ENCODE measurements at regions not wholly inside any gene's neighbourhood (a gene's known extent, or its start where the extent isn't known, plus 50 kb on each side); places are given as distances from the start of the nearest gene placed in this dataset.
"Not testable (repeated sequence)": the region's sequence is repeated elsewhere in the genome, so short reads cannot be mapped to it uniquely, and the experiment has no call there.

DNA sequence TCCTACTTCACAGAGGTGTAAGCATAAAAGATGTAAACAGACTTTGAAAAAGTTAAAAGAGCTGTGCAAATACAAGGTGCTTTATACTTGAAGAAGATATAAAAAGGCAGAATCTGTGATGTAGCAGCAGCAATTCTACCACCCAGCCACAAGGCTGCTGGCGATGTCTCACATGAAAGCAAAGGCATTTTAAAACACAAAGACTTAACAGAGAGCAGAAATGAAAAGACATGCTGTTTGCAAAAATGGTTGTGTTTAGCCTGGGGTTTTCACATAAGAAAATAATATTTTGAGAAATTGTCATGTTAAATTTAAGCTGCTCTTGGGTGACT is 85.5 kb upstream of the ZNF800 start:
- H3K4me3 ChIP-seq (ENCODE audit: low read depth, low read length) = no peak overlapping the region
- TF ChIP-seq, protein P1, sequence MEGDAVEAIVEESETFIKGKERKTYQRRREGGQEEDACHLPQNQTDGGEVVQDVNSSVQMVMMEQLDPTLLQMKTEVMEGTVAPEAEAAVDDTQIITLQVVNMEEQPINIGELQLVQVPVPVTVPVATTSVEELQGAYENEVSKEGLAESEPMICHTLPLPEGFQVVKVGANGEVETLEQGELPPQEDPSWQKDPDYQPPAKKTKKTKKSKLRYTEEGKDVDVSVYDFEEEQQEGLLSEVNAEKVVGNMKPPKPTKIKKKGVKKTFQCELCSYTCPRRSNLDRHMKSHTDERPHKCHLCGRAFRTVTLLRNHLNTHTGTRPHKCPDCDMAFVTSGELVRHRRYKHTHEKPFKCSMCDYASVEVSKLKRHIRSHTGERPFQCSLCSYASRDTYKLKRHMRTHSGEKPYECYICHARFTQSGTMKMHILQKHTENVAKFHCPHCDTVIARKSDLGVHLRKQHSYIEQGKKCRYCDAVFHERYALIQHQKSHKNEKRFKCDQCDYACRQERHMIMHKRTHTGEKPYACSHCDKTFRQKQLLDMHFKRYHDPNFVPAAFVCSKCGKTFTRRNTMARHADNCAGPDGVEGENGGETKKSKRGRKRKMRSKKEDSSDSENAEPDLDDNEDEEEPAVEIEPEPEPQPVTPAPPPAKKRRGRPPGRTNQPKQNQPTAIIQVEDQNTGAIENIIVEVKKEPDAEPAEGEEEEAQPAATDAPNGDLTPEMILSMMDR (IDR thresholded peaks at IDR 0.05; ENCODE audit: low read depth, low read length, missing control alignments) = no peak
- no peak for DNase-seq (ENCODE audit: low read depth)

- TF ChIP-seq, protein P1 (IDR thresholded peaks at IDR 0.05; ENCODE audit: low read depth, low read length, missing control alignments) = no peak
- no peak for DNase-seq (ENCODE audit: low read depth)
- H3K4me3 ChIP-seq (ENCODE audit: low read depth, low read length) = no peak overlapping the region
These were observed 85.0 kb upstream of the ZNF800 start for GRCh38 chr7:127477295-127478023.

DNA sequence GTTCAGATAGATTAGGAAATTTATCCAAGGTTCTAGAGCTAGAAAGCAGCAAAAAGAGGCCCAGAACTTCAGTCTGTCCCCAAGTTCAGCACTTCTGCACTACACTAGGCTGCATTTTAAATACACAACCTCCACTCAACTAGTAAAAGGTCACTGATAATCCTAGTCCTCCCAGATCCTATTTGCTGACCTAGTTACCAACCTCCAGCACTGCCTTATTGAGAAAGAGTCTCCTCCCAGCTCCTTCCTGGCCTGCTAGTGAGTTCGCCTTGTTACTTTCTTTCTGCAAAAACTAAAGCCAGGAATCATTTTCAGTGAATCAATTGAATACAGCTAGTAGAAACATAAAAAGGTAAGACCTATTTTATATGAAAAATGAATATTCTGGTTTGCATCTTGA is 84.1 kb upstream of the ZNF800 start:
- DNase-seq (ENCODE audit: low read depth) = no peak
- no peak overlapping the region for H3K4me3 ChIP-seq (ENCODE audit: low read depth, low read length)
- TF ChIP-seq, protein P1 (IDR thresholded peaks at IDR 0.05; ENCODE audit: low read depth, low read length, missing control alignments) = no peak

GRCh38 chr7:127474457-127474856 is 81.9 kb upstream of the ZNF800 start:
- DNase-seq (ENCODE audit: low read depth) = no peak
- TF ChIP-seq, protein P1 (IDR thresholded peaks at IDR 0.05; ENCODE audit: low read depth, low read length, missing control alignments) = no peak

GRCh38 chr7:127473409-127473808 is 80.9 kb upstream of the ZNF800 start:
- H3K4me3 ChIP-seq (ENCODE audit: low read depth, low read length) = no peak overlapping the region
- DNase-seq (ENCODE audit: low read depth) = no peak
- TF ChIP-seq, protein P1 (IDR thresholded peaks at IDR 0.05; ENCODE audit: low read depth, low read length, missing control alignments) = no peak

More at GRCh38 chr7:127474457-127474856, 81.9 kb upstream of the ZNF800 start:
- no peak overlapping the region for H3K4me3 ChIP-seq (ENCODE audit: low read depth, low read length)

- no peak overlapping the region for H3K4me3 ChIP-seq (ENCODE audit: low read depth, low read length)
- no peak for DNase-seq (ENCODE audit: low read depth)
- TF ChIP-seq, protein P1 (IDR thresholded peaks at IDR 0.05; ENCODE audit: low read depth, low read length, missing control alignments) = no peak
These were observed 67.6 kb upstream of the ZNF800 start for GRCh38 chr7:127460077-127460476.

- H3K4me3 ChIP-seq (ENCODE audit: low read depth, low read length); DNase-seq (ENCODE audit: low read depth): not testable (repeated sequence)
These were observed 58.8 kb upstream of the ZNF800 start for GRCh38 chr7:127451258-127451657.
